Upper lobe of left lung (tissue), 6 donors: ENCODE measurements at regions not wholly inside any gene's neighbourhood (a gene's known extent, or its start where the extent isn't known, plus 50 kb on each side); places are given as distances from the start of the nearest gene placed in this dataset.

Experiments used
- ATAC-seq, 2 donors: fragments of 200-7000 bp; cut with Tn5 transposase; one replicate each; pipeline ENCODE4 v1.9.1; 2022; ENCODE audit warnings: mild to moderate bottlenecking in 2 of 2, moderate library complexity in 2 of 2; ENCODE audit not compliant: low FRiP score in 2 of 2
- DNase-seq, 2 donors: peaks; one replicate each; pipeline ENCODE4 v3.0.0-alpha.2; 2019 to 2020
- H3K27ac ChIP-seq, 4 donors: fragments of 200-600 bp; sonication (generic); one replicate each; pipeline ENCODE4 v1.5.1; 2016 to 2019
- H3K27me3 ChIP-seq, 4 donors: fragments of 200-600 bp; sonication (generic); one replicate each; pipeline ENCODE4 v1.5.1; 2017 to 2019
- H3K36me3 ChIP-seq, 4 donors: fragments of 200-600 bp; sonication (generic); one replicate each; pipeline ENCODE4 v1.5.1; 2016 to 2019
- H3K4me1 ChIP-seq, 4 donors: fragments of 200-600 bp; sonication (generic); one replicate each; pipeline ENCODE4 v1.5.1; 2018 to 2019
- H3K4me3 ChIP-seq, 4 donors: fragments of 200-600 bp; sonication (generic); one replicate each; pipeline ENCODE4 v1.5.1; 2017 to 2019; ENCODE audit warnings: mild to moderate bottlenecking in 2 of 4, moderate library complexity in 1 of 4
- H3K9me3 ChIP-seq, 4 donors: fragments of 200-600 bp; sonication (generic); one replicate each; pipeline ENCODE4 v1.5.1; 2018 to 2019
- EP300 ChIP-seq, 4 donors: sonication (generic); formaldehyde crosslinking; IDR thresholded peaks; one replicate each; pipeline ENCODE4 v1.5.1; 2017; ENCODE audit warnings: antibody characterized with exemption in 4 of 4, control low read depth in 2 of 4
- POLR2A ChIP-seq, 4 donors: fragments of 450-650 bp; IDR thresholded peaks; one replicate each; pipeline ENCODE4 v1.5.1; 2016 to 2017; ENCODE audit warnings: antibody characterized with exemption in 4 of 4, mild to moderate bottlenecking in 2 of 4
- POLR2AphosphoS5 ChIP-seq, 2 donors: sonication (generic); formaldehyde crosslinking; IDR thresholded peaks; one replicate each; pipeline ENCODE4 v1.5.1; 2017; ENCODE audit warnings: antibody characterized with exemption in 2 of 2
- WGBS, 2 donors: methylation state at CpG; one replicate each; pipeline ENCODE4 v1.1.5; 2017 to 2018; 5-methylcytosine and 5-hydroxymethylcytosine counted together
- TF ChIP-seq, protein P1 (sequence below), 6 experiments: fragments of 450-650 bp in 4 of 6; fragments of 200-600 bp in 2 of 6; sonication (generic) in 2 of 6; IDR thresholded peaks; one replicate each; pipeline ENCODE4 v1.5.1; 2016 to 2019; ENCODE audit warnings: antibody characterized with exemption in 6 of 6
- donor health status: DM: no; HTN: no; CAD: no; lungs with moderate emphysema.
- donor health status: DM: no; HTN: yes; CAD: no; lungs with severe emphysema.

DNA sequence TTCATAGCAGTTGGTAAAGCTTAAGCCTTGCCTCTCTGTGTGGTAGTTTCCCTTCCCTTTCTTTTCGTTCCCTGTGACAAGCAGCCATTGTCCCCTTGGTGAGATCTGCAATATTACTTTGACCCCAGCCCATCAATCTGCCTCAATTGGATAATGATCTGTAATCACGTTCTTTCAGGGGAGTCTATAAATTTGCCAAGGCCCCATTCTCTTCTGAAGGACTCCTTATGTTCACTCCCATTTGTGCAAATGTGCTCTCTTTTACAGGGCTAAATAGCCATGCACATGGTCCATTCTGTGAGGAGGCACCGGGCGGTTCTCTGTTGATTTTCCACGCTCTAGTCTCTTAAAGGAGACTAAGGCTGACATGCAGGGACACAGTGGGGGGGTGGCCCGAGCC is 660.4 kb upstream of the SLC35B3 start:
- 71 to 73% methylated on average over 6 of the region's 6 CpGs for WGBS, 2 donors
- no peak for TF ChIP-seq EP300 (IDR thresholded peaks at IDR 0.05)
- TF ChIP-seq, protein P1, sequence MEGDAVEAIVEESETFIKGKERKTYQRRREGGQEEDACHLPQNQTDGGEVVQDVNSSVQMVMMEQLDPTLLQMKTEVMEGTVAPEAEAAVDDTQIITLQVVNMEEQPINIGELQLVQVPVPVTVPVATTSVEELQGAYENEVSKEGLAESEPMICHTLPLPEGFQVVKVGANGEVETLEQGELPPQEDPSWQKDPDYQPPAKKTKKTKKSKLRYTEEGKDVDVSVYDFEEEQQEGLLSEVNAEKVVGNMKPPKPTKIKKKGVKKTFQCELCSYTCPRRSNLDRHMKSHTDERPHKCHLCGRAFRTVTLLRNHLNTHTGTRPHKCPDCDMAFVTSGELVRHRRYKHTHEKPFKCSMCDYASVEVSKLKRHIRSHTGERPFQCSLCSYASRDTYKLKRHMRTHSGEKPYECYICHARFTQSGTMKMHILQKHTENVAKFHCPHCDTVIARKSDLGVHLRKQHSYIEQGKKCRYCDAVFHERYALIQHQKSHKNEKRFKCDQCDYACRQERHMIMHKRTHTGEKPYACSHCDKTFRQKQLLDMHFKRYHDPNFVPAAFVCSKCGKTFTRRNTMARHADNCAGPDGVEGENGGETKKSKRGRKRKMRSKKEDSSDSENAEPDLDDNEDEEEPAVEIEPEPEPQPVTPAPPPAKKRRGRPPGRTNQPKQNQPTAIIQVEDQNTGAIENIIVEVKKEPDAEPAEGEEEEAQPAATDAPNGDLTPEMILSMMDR (IDR thresholded peaks at IDR 0.05): no peak
- no peak for TF ChIP-seq POLR2AphosphoS5 (IDR thresholded peaks at IDR 0.05)
- TF ChIP-seq POLR2A (IDR thresholded peaks at IDR 0.05): no peak
- ATAC-seq: no peak

DNA sequence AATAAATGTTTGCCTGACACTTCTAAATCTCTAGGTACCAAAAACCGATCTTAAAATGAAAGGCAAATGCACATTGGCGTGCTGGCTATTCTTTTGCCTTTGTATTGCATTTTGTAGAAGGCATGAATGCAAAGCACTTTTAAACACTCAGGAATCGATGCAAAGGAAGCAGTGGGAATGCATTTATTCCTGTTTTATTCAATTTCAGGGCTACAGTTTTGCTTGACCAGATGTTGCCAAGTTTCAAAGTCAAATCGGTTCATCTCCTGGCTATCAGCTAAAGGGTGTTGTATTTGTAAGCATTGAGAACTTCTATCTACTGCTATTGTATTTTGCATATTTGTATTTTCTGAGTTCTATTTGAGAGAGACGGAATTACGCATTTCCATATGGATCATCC is 659.8 kb upstream of the SLC35B3 start:
- WGBS, 2 donors: 87% methylated on average over 6 of the region's 6 CpGs
- no peak for DNase-seq
- no peak overlapping the region for H3K4me3 ChIP-seq
- ATAC-seq: no peak
- no peaks in the 10 kb centered on the region for H3K27me3 ChIP-seq
- H3K4me1 ChIP-seq: no peaks in the 10 kb centered on the region
- H3K36me3 ChIP-seq: no peaks in the 10 kb centered on the region
- H3K9me3 ChIP-seq: no peaks in the 10 kb centered on the region
- TF ChIP-seq POLR2A (IDR thresholded peaks at IDR 0.05) (no peak), POLR2AphosphoS5 (IDR thresholded peaks at IDR 0.05) (no peak), EP300 (IDR thresholded peaks at IDR 0.05) (no peak)
- TF ChIP-seq, protein P1 (IDR thresholded peaks at IDR 0.05): no peak
- H3K27ac ChIP-seq: no peak overlapping the region

More for the DNA sequence above, 660.4 kb upstream of the SLC35B3 start:
- no peaks in the 10 kb centered on the region for H3K9me3 ChIP-seq
- no peaks in the 10 kb centered on the region for H3K4me1 ChIP-seq
- H3K27me3 ChIP-seq: no peaks in the 10 kb centered on the region
- H3K36me3 ChIP-seq: no peaks in the 10 kb centered on the region
- DNase-seq: no peak
- no peak overlapping the region for H3K27ac ChIP-seq
- no peak overlapping the region for H3K4me3 ChIP-seq

DNA sequence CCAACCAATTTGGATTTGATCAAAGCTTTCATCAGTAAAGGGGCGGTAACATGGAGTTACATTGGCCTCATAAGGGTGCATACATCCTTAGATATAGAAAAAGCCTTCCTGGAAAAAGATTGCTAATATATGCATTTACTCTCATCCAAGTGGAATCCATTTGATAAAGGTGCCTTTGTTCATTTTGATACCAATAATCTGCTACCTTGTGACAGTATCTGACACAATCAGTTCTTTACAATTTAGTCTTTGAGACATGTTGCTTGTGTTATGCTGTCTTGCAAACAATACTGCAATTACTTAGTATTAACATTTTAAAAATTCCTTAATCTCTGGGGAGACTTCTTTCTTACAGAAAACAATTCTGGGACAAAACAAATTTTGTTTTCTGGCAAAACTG is 654.4 kb upstream of the SLC35B3 start:
- 86 to 96% methylated on average over 1 of the region's 1 CpG for whole genome bisulfite sequencing, 2 donors
- DNase-seq (no peak), ATAC-seq (no peak)
- Histone ChIP-seq H3K27me3 (no peaks in the 10 kb centered on the region), H3K4me1 (no peaks in the 10 kb centered on the region), H3K4me3 (no peak overlapping the region), H3K36me3 (no peaks in the 10 kb centered on the region), H3K9me3 (no peaks in the 10 kb centered on the region), H3K27ac (no peak overlapping the region)
- TF ChIP-seq, protein P1 (IDR thresholded peaks at IDR 0.05): no peak
- no peak for TF ChIP-seq POLR2AphosphoS5 (IDR thresholded peaks at IDR 0.05)
- no peak for TF ChIP-seq EP300 (IDR thresholded peaks at IDR 0.05)

DNA sequence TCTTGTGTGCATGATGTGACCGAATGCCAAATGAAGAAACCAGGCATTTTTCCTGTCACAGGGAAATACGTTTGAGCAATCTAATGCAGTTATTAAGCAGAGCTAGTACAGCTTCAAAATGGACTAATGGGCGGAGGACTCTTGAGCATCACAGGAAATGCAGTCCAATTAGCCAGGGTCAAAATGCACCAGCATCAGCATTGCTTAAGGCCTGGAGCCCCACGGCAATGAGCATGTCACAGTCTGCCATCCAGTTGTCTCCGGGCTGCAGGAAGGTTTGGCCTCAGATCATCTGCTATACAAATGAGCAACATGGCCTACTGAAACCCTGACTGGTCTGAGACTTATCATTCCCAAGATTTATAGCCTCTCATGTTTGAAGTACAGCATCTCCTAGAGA is 652.1 kb upstream of the SLC35B3 start:
- no peak overlapping the region for H3K27ac ChIP-seq
- no peak for DNase-seq
- no peaks in the 10 kb centered on the region for H3K4me1 ChIP-seq
- TF ChIP-seq EP300 (IDR thresholded peaks at IDR 0.05) (no peak), POLR2A (IDR thresholded peaks at IDR 0.05) (no peak), POLR2AphosphoS5 (IDR thresholded peaks at IDR 0.05) (no peak)
- TF ChIP-seq, protein P1 (IDR thresholded peaks at IDR 0.05): no peak
- H3K27me3 ChIP-seq: no peaks in the 10 kb centered on the region
- H3K9me3 ChIP-seq: no peaks in the 10 kb centered on the region
- no peak overlapping the region for H3K4me3 ChIP-seq
- ATAC-seq: no peak
- no peaks in the 10 kb centered on the region for H3K36me3 ChIP-seq
- 80 to 85% methylated on average over 5 of the region's 5 CpGs for WGBS, 2 donors

DNA sequence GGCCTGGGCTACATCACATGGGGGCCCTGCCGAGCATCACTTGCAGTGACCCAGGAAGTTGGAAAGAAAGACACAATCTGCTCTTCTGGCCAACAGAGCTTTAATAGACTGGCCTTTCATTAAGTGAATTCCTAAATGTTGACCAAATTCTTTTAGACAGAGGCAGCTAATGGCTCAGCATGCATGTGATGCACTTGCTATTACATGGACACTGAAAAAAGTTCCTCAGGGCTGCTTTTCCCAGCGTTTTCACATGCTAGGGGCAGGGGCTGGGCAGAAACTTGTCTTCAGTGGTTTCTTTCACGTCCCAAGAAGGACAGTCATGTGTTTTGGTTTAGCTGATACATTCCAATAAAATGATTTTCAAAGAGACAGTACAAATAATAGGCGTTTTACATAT is 651.0 kb upstream of the SLC35B3 start:
- Histone ChIP-seq H3K4me1 (no peaks in the 10 kb centered on the region), H3K9me3 (no peaks in the 10 kb centered on the region), H3K27me3 (no peaks in the 10 kb centered on the region), H3K4me3 (no peak overlapping the region), H3K36me3 (no peaks in the 10 kb centered on the region), H3K27ac (no peak overlapping the region)
- TF ChIP-seq, protein P1 (IDR thresholded peaks at IDR 0.05): no peak
- TF ChIP-seq EP300 (IDR thresholded peaks at IDR 0.05) (no peak), POLR2A (IDR thresholded peaks at IDR 0.05) (no peak), POLR2AphosphoS5 (IDR thresholded peaks at IDR 0.05) (no peak)
- DNase-seq (no peak), ATAC-seq (no peak)
- WGBS, 2 donors: 55 to 68% methylated on average over 4 of the region's 4 CpGs
